HG02938 (cell line): ENCODE measurements at regions not wholly inside any gene's neighbourhood (a gene's known extent, or its start where the extent isn't known, plus 50 kb on each side); places are given as distances from the start of the nearest gene placed in this dataset.

ENCODE experiments used
- ATAC-seq: cut with Tn5 transposase; IDR thresholded peaks from one replicate; pipeline ENCODE4 v1.9.1; 2021; ENCODE audit warnings: mild to moderate bottlenecking, moderate library complexity; ENCODE audit not compliant: unreplicated experiment

- ATAC-seq: no peak
These were observed 368.4 kb downstream of the EN1 start for GRCh38 chr2:118479020-118479419.

GRCh38 chr2:118477111-118477862 lies 370.2 kb downstream of the EN1 start:
- ATAC-seq: no peak

- no peak for ATAC-seq
These were observed 371.7 kb downstream of the EN1 start for GRCh38 chr2:118475622-118476205.

GRCh38 chr2:118474541-118474920 lies 372.9 kb downstream of the EN1 start:
- ATAC-seq: no peak

GRCh38 chr2:118473846-118474540 lies 373.5 kb downstream of the EN1 start:
- ATAC-seq: no peak

GRCh38 chr2:118473241-118473640 lies 374.2 kb downstream of the EN1 start:
- ATAC-seq: no peak

GRCh38 chr2:118470297-118470696 lies 377.2 kb downstream of the EN1 start:
- no peak for ATAC-seq

- ATAC-seq: no peak
These were observed 378.3 kb downstream of the EN1 start for GRCh38 chr2:118469103-118469502.

GRCh38 chr2:118464546-118465265 lies 376.4 kb downstream of the INSIG2 start:
- ATAC-seq: no peak

GRCh38 chr2:118464046-118464445 lies 375.8 kb downstream of the INSIG2 start:
- no peak for ATAC-seq

- no peak for ATAC-seq
These were observed 372.2 kb downstream of the INSIG2 start for GRCh38 chr2:118460425-118460824.

- no peak for ATAC-seq
These were observed 371.2 kb downstream of the INSIG2 start for GRCh38 chr2:118459426-118459825.

- ATAC-seq: no peak
These were observed 369.7 kb downstream of the INSIG2 start for GRCh38 chr2:118457951-118458350.

- no peak for ATAC-seq
These were observed 361.1 kb downstream of the INSIG2 start for GRCh38 chr2:118449401-118449800.

- ATAC-seq: no peak
These were observed 355.3 kb downstream of the INSIG2 start for GRCh38 chr2:118443596-118443995.

GRCh38 chr2:118442996-118443553 lies 354.8 kb downstream of the INSIG2 start:
- no peak for ATAC-seq

- no peak for ATAC-seq
These were observed 353.8 kb downstream of the INSIG2 start for GRCh38 chr2:118442046-118442445.

- no peak for ATAC-seq
These were observed 352.3 kb downstream of the INSIG2 start for GRCh38 chr2:118440404-118441098.

GRCh38 chr2:118437501-118437900 lies 349.2 kb downstream of the INSIG2 start:
- ATAC-seq: no peak

GRCh38 chr2:118431997-118432396 lies 343.7 kb downstream of the INSIG2 start:
- no peak for ATAC-seq

- no peak for ATAC-seq
These were observed 343.3 kb downstream of the INSIG2 start for GRCh38 chr2:118431586-118431985.
